ENCODE measurements at regions not wholly inside any gene's neighbourhood (a gene's known extent, or its start where the extent isn't known, plus 50 kb on each side); places are given as distances from the start of the nearest gene placed in this dataset.
A peak's percentile ranks its signal among the peaks of the same experiment; 100 is the strongest.

GRCh38 chr11:116276051-116277044 lies 496.4 kb downstream of the BUD13 start (continued):
- TF ChIP-seq, protein P1, sequence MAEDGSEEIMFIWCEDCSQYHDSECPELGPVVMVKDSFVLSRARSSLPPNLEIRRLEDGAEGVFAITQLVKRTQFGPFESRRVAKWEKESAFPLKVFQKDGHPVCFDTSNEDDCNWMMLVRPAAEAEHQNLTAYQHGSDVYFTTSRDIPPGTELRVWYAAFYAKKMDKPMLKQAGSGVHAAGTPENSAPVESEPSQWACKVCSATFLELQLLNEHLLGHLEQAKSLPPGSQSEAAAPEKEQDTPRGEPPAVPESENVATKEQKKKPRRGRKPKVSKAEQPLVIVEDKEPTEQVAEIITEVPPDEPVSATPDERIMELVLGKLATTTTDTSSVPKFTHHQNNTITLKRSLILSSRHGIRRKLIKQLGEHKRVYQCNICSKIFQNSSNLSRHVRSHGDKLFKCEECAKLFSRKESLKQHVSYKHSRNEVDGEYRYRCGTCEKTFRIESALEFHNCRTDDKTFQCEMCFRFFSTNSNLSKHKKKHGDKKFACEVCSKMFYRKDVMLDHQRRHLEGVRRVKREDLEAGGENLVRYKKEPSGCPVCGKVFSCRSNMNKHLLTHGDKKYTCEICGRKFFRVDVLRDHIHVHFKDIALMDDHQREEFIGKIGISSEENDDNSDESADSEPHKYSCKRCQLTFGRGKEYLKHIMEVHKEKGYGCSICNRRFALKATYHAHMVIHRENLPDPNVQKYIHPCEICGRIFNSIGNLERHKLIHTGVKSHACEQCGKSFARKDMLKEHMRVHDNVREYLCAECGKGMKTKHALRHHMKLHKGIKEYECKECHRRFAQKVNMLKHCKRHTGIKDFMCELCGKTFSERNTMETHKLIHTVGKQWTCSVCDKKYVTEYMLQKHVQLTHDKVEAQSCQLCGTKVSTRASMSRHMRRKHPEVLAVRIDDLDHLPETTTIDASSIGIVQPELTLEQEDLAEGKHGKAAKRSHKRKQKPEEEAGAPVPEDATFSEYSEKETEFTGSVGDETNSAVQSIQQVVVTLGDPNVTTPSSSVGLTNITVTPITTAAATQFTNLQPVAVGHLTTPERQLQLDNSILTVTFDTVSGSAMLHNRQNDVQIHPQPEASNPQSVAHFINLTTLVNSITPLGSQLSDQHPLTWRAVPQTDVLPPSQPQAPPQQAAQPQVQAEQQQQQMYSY (CRISPR knock-in tag; IDR thresholded peaks at IDR 0.05) = no peak
- no peak for TF ChIP-seq ZFP36L1 (CRISPR knock-in tag; IDR thresholded peaks at IDR 0.05)
- no peak for TF ChIP-seq KDM5A (IDR thresholded peaks at IDR 0.05; ENCODE audit: borderline replicate concordance, low read length)
- TF ChIP-seq ZMYM2 (CRISPR knock-in tag; IDR thresholded peaks at IDR 0.05) = no peak
- TF ChIP-seq ZFX (CRISPR knock-in tag; IDR thresholded peaks at IDR 0.05; ENCODE audit: low read depth) = peak; percentile 54
- TF ChIP-seq CHD4 (IDR thresholded peaks at IDR 0.05; ENCODE audit: borderline replicate concordance, low read length) = 0 out of 2 replicates have a peak, but pooled peaks have one; percentile 45
- peak; percentile 51; the same call in 1 of the 2 replicates for TF ChIP-seq MAX (IDR thresholded peaks at IDR 0.05)
- TF ChIP-seq ZBTB7B (CRISPR knock-in tag; IDR thresholded peaks at IDR 0.05) = no peak
- 0 out of 2 replicates have a peak, but pooled peaks have one; percentile 16 for TF ChIP-seq ISL2 (CRISPR knock-in tag; IDR thresholded peaks at IDR 0.05)
- TF ChIP-seq NCOR1 (IDR thresholded peaks at IDR 0.05; ENCODE audit: borderline replicate concordance, low read length) = no peak
- TF ChIP-seq EHMT2 (IDR thresholded peaks at IDR 0.05; ENCODE audit: borderline replicate concordance, low read depth, low read length) = peak; percentile 50; the same call in 1 of the 2 replicates
- no peak for TF ChIP-seq PRMT3 (CRISPR knock-in tag; IDR thresholded peaks at IDR 0.05; ENCODE audit: borderline replicate concordance, low read depth)
- TF ChIP-seq, protein P2, sequence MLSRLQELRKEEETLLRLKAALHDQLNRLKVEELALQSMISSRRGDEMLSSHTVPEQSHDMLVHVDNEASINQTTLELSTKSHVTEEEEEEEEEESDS (CRISPR knock-in tag; IDR thresholded peaks at IDR 0.05; ENCODE audit: borderline replicate concordance) = no peak
- no peak for TF ChIP-seq ZNF678 (CRISPR knock-in tag; IDR thresholded peaks at IDR 0.05)
- no peak for TF ChIP-seq CERS6 (CRISPR knock-in tag; IDR thresholded peaks at IDR 0.05)
- no peak for TF ChIP-seq USF2 (IDR thresholded peaks at IDR 0.05; ENCODE audit: low read depth, low read length)
- no peak for TF ChIP-seq USF2 (CRISPR knock-in tag; IDR thresholded peaks at IDR 0.05; ENCODE audit: borderline replicate concordance)

Data from HepG2 (cell line).